Lower leg skin (tissue), 4 donors: ENCODE measurements at regions not wholly inside any gene's neighbourhood (a gene's known extent, or its start where the extent isn't known, plus 50 kb on each side); places are given as distances from the start of the nearest gene placed in this dataset.

ENCODE experiments used
- DNase-seq, 2 donors: peaks; one replicate each; pipeline ENCODE4 v3.0.0-alpha.2; 2019; ENCODE audit warnings: low spot score in 2 of 2
- H3K4me3 ChIP-seq: fragments of 200-600 bp; sonication (generic); 2 replicates; pipeline ENCODE4 v1.5.1; 2017; ENCODE audit warnings: mild to moderate bottlenecking, low read depth; ENCODE audit not compliant: poor library complexity, severe bottlenecking
- CTCF ChIP-seq, 3 donors: fragments of 450-650 bp; IDR thresholded peaks; one replicate each; pipeline ENCODE4 v1.5.1; 2016; ENCODE audit warnings: antibody characterized with exemption in 3 of 3, mild to moderate bottlenecking in 3 of 3, moderate library complexity in 2 of 3
- POLR2A ChIP-seq, 2 donors: fragments of 450-650 bp; IDR thresholded peaks; one replicate each; pipeline ENCODE4 v1.6.1; 2016 to 2017; ENCODE audit warnings: antibody characterized with exemption in 2 of 2, mild to moderate bottlenecking in 1 of 2, moderate library complexity in 1 of 2
- WGBS, 2 donors: methylation state at CpG; one replicate each; pipeline ENCODE4 v1.1.5; 2018; 5-methylcytosine and 5-hydroxymethylcytosine counted together
- intact Hi-C: fragments of 100-400 bp; cut with DNase I; formaldehyde crosslinking; loops from one replicate; pipeline ENCODE4 v1.15.0; 2023; ENCODE audit warnings: low total_unique reads

- no peak for TF ChIP-seq CTCF (IDR thresholded peaks at IDR 0.05)
- DNase-seq, result peak in 1 of 2 donors; percentile 76
- 92 to 96% methylated on average over 7 of the region's 8 CpGs for WGBS, 2 donors
- intact Hi-C loops, result no loop called here
- no peak overlapping the region for H3K4me3 ChIP-seq
These were observed 311.2 kb upstream of the HDAC4 start for GRCh38 chr2:239711911-239712570.

- intact Hi-C loops, result no loop called here
- DNase-seq, result peak in 1 of 2 donors; percentile 45
- 56 to 79% methylated on average over 7 of the region's 7 CpGs for WGBS, 2 donors
- H3K4me3 ChIP-seq, result no peak overlapping the region
- TF ChIP-seq POLR2A (IDR thresholded peaks at IDR 0.05) (no peak), CTCF (IDR thresholded peaks at IDR 0.05) (no peak)
These were observed 310.4 kb upstream of the HDAC4 start for GRCh38 chr2:239710953-239711861.

GRCh38 chr2:239706367-239706766, 305.5 kb upstream of the HDAC4 start:
- 38 to 45% methylated on average over 8 of the region's 8 CpGs for WGBS, 2 donors
- TF ChIP-seq CTCF (IDR thresholded peaks at IDR 0.05), result no peak
- no peak for TF ChIP-seq POLR2A (IDR thresholded peaks at IDR 0.05)
- H3K4me3 ChIP-seq, result no peak overlapping the region
- intact Hi-C loops, result no loop called here
- peak in 1 of 2 donors; percentile 65 for DNase-seq

- H3K4me3 ChIP-seq, result no peak overlapping the region
- TF ChIP-seq POLR2A (IDR thresholded peaks at IDR 0.05) (no peak), CTCF (IDR thresholded peaks at IDR 0.05) (no peak)
- 93 to 97% methylated on average over 6 of the region's 6 CpGs for WGBS, 2 donors
- intact Hi-C loops, result no loop called here
- peak in 1 of 2 donors; percentile 28 for DNase-seq
These were observed 303.9 kb upstream of the HDAC4 start for GRCh38 chr2:239704737-239705136.

GRCh38 chr2:239703834-239704233, 303.0 kb upstream of the HDAC4 start:
- H3K4me3 ChIP-seq, result no peak overlapping the region
- WGBS, 2 donors, result 89 to 95% methylated on average over 3 of the region's 3 CpGs
- no peak for DNase-seq
- TF ChIP-seq CTCF (IDR thresholded peaks at IDR 0.05), result no peak
- no peak for TF ChIP-seq POLR2A (IDR thresholded peaks at IDR 0.05)
- intact Hi-C loops, result no loop called here
